KMS-11 (cell line): ENCODE measurements at regions not wholly inside any gene's neighbourhood (a gene's known extent, or its start where the extent isn't known, plus 50 kb on each side); places are given as distances from the start of the nearest gene placed in this dataset.
"Not testable (repeated sequence)": the region's sequence is repeated elsewhere in the genome, so short reads cannot be mapped to it uniquely, and the experiment has no call there.

Experiments
- H2AFZ ChIP-seq: fragments of 200-600 bp; sonication (generic); 2 replicates; pipeline ENCODE4 v1.6.1; 2016; ENCODE audit warnings: antibody characterized with exemption, mixed run types, low read depth
- H3K27ac ChIP-seq: fragments of 200-600 bp; sonication (generic); 2 replicates; pipeline ENCODE4 v1.6.1; 2016; ENCODE audit warnings: mild to moderate bottlenecking, mixed run types
- H3K27me3 ChIP-seq: fragments of 200-600 bp; sonication (generic); 2 replicates; pipeline ENCODE4 v1.6.1; 2017; ENCODE audit warnings: mild to moderate bottlenecking, low read depth, mixed run types, moderate library complexity; ENCODE audit not compliant: insufficient read depth
- H3K36me3 ChIP-seq: fragments of 200-600 bp; sonication (generic); 2 replicates; pipeline ENCODE4 v1.6.1; 2017; ENCODE audit warnings: mild to moderate bottlenecking, mixed run types; ENCODE audit not compliant: insufficient read depth
- H3K4me1 ChIP-seq: fragments of 200-600 bp; sonication (generic); 2 replicates; pipeline ENCODE4 v1.6.1; 2016; ENCODE audit warnings: mild to moderate bottlenecking, low read depth, mixed run types; ENCODE audit not compliant: poor library complexity, severe bottlenecking
- H3K4me2 ChIP-seq: fragments of 200-600 bp; sonication (generic); 2 replicates; pipeline ENCODE4 v1.7.0; 2016; ENCODE audit warnings: mild to moderate bottlenecking, mixed run types
- H3K4me3 ChIP-seq: fragments of 200-600 bp; sonication (generic); IDR thresholded peaks from 2 replicates; pipeline ENCODE4 v1.6.1; 2017; ENCODE audit warnings: low read depth, low read length, mixed read lengths; ENCODE audit not compliant: insufficient read depth
- H3K79me2 ChIP-seq: fragments of 200-600 bp; sonication (generic); 2 replicates; pipeline ENCODE4 v1.6.1; 2016; ENCODE audit warnings: low read depth, mixed run types; ENCODE audit not compliant: insufficient read depth
- H3K9ac ChIP-seq: fragments of 200-600 bp; sonication (generic); 2 replicates; pipeline ENCODE4 v1.6.1; 2016; ENCODE audit warnings: mild to moderate bottlenecking, mixed run types
- H4K20me1 ChIP-seq: fragments of 200-600 bp; sonication (generic); 2 replicates; pipeline ENCODE4 v1.6.1; 2016; ENCODE audit warnings: mild to moderate bottlenecking, mixed run types; ENCODE audit not compliant: insufficient read depth
- TF ChIP-seq, protein P1 (sequence below): fragments of 200-600 bp; sonication (generic); conservative IDR thresholded peaks from 2 replicates; pipeline ENCODE4 v1.6.1; 2017; ENCODE audit warnings: low read depth, mild to moderate bottlenecking, antibody characterized with exemption, low read length, moderate library complexity, mixed read lengths

DNA sequence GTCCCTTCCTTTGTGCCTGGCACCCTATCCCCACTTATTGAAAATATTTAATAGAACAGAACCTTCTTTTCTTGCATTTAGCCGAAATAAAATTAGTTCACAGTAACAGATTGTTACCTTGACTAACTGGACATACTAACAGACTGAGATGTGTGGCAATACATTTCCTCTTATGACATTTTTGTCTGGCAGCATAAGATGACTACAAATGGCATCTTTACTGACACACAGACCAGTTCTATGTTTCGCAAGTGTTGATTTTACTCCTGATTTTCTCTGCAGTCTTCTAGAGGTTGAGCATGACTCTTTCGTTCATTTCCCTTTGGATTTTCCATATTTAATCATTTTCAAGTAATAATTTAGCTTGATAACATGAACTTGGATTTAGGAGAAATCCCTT lies 474.6 kb downstream of the CBLN4 start:
- Histone ChIP-seq H4K20me1 (no peaks in the 10 kb centered on the region), H3K27me3 (no peaks in the 10 kb centered on the region), H2AFZ (no peak overlapping the region), H3K4me1 (peaks cover 28% of the 10 kb centered on the region), H3K27ac (no peak overlapping the region), H3K4me3 (no peak overlapping the region), H3K4me2 (no peak overlapping the region), H3K36me3 (no peaks in the 10 kb centered on the region), H3K9ac (no peak overlapping the region), H3K79me2 (no peaks in the 10 kb centered on the region)
- TF ChIP-seq, protein P1, sequence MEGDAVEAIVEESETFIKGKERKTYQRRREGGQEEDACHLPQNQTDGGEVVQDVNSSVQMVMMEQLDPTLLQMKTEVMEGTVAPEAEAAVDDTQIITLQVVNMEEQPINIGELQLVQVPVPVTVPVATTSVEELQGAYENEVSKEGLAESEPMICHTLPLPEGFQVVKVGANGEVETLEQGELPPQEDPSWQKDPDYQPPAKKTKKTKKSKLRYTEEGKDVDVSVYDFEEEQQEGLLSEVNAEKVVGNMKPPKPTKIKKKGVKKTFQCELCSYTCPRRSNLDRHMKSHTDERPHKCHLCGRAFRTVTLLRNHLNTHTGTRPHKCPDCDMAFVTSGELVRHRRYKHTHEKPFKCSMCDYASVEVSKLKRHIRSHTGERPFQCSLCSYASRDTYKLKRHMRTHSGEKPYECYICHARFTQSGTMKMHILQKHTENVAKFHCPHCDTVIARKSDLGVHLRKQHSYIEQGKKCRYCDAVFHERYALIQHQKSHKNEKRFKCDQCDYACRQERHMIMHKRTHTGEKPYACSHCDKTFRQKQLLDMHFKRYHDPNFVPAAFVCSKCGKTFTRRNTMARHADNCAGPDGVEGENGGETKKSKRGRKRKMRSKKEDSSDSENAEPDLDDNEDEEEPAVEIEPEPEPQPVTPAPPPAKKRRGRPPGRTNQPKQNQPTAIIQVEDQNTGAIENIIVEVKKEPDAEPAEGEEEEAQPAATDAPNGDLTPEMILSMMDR: no peak

- Histone ChIP-seq H3K4me3 (no peak overlapping the region), H3K36me3 (no peaks in the 10 kb centered on the region), H3K27ac (no peak overlapping the region), H3K27me3 (no peaks in the 10 kb centered on the region), H2AFZ (no peak overlapping the region), H3K4me1 (peaks cover 50% of the 10 kb centered on the region), H3K4me2 (no peak overlapping the region), H3K9ac (no peak overlapping the region), H4K20me1 (no peaks in the 10 kb centered on the region), H3K79me2 (no peaks in the 10 kb centered on the region)
- TF ChIP-seq, protein P1: no peak
These were observed 476.8 kb downstream of the CBLN4 start for GRCh38 chr20:55528482-55528881.

GRCh38 chr20:55522296-55522815 lies 483.0 kb downstream of the CBLN4 start:
- Histone ChIP-seq H2AFZ (no peak overlapping the region; the same call in 1 of the 2 replicates), H3K9ac (no peak overlapping the region), H3K36me3 (no peaks in the 10 kb centered on the region), H3K4me1 (peaks cover 81% of the 10 kb centered on the region), H3K27ac (no peak overlapping the region), H4K20me1 (no peaks in the 10 kb centered on the region), H3K79me2 (no peaks in the 10 kb centered on the region), H3K27me3 (no peaks in the 10 kb centered on the region), H3K4me2 (peak overlapping the region; percentile 32), H3K4me3 (no peak overlapping the region)
- TF ChIP-seq, protein P1: no peak

DNA sequence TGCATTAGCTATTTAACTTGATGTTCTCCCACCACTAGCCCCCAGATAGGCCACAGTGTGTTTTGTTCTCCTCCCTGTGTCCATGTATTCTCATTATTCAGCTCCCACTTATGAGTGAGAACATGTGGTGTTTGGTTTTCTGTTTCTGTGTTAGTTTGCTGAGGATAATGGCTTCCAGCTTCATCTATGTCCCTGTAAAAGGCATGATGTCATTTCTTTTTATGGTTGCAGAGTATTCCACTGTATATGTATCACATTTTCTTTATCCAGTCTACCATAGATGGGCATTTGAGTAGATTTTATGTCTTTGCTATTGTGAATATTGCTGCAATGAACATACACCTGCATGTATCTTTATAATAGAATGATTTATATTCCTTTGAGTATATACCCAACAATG lies 487.7 kb downstream of the CBLN4 start:
- H3K27ac ChIP-seq, H3K36me3 ChIP-seq, H3K4me2 ChIP-seq, H3K27me3 ChIP-seq, H3K9ac ChIP-seq, H2AFZ ChIP-seq, H4K20me1 ChIP-seq, H3K4me3 ChIP-seq, H3K79me2 ChIP-seq: not testable (repeated sequence)
- H3K4me1 ChIP-seq: peaks cover 79% of the 10 kb centered on the region

GRCh38 chr20:55515832-55516231 lies 489.5 kb downstream of the CBLN4 start:
- Histone ChIP-seq H3K27ac (no peak overlapping the region), H2AFZ (no peak overlapping the region), H3K79me2 (no peaks in the 10 kb centered on the region), H3K4me2 (no peak overlapping the region), H3K4me3 (no peak overlapping the region), H3K36me3 (no peaks in the 10 kb centered on the region), H3K4me1 (peaks cover 81% of the 10 kb centered on the region), H3K9ac (no peak overlapping the region), H3K27me3 (no peaks in the 10 kb centered on the region), H4K20me1 (no peaks in the 10 kb centered on the region)
- TF ChIP-seq, protein P1: no peak
